GM06990 (cell line): ENCODE measurements at regions not wholly inside any gene's neighbourhood (a gene's known extent, or its start where the extent isn't known, plus 50 kb on each side); places are given as distances from the start of the nearest gene placed in this dataset.

Experiments
- DNase-seq: peaks from one replicate; pipeline ENCODE4 v3.0.0-alpha.2; 2011; ENCODE audit not compliant: insufficient read length; ENCODE audit errors: extremely low read depth
- H3K27me3 ChIP-seq: replicated peaks from 2 replicates; pipeline ENCODE4 v1.6.0; 2011; ENCODE audit warnings: low read length; ENCODE audit not compliant: control insufficient read depth, insufficient read depth
- H3K36me3 ChIP-seq: 2 replicates; pipeline ENCODE4 v1.5.1; 2011; ENCODE audit warnings: low read length; ENCODE audit not compliant: control insufficient read depth, insufficient read depth
- H3K4me3 ChIP-seq: replicated peaks from 2 replicates; pipeline ENCODE4 v1.5.1; 2011; ENCODE audit warnings: low read depth, mild to moderate bottlenecking, control low read depth, low read length
- TF ChIP-seq, protein P1 (sequence below): IDR thresholded peaks from 2 replicates; pipeline ENCODE4 v1.5.1; 2011; ENCODE audit warnings: low read length, control low read depth, mild to moderate bottlenecking, inconsistent platforms; ENCODE audit not compliant: insufficient read depth, poor library complexity, severe bottlenecking

DNA sequence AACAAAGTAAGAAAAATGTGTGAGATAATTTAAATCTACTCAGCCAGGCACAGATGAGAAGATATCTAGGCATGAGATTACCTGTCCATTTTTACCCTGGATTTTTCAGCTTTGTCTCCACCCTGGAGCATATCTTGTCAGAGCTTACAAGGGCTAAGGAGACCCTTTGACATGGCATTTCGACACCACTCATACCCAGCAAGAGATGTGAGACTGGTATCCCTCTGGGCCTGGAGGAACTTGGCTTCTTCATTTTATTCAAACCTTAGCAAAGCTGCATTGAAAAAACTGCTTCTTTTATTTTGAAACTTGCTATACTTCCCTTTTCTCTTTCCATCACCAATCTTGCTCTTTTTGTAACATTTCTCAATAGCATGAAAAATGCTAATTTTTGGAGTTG is 194.9 kb upstream of the HNMT start:
- no peak for DNase-seq
- H3K4me3 ChIP-seq, result no peak overlapping the region

DNA sequence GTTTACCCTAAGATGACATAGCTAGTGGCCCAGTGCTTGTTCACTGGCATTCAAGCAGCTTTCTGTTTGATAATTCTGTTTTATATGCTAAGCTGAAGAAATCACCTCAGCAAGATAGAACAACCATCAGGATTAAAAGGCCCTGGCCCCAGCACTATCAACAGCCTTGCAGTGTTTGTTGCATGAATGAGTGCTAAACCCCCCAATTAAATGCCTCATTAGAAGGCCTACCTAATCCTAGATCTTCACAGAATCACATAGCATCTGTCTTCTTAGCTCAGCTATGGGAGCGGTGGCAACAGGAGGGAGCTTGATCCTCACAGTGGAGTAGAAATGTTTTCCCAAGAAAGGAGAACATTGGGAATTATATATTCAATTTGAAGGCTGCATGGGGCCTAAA is 194.1 kb upstream of the HNMT start:
- DNase-seq, result no peak
- TF ChIP-seq, protein P1, sequence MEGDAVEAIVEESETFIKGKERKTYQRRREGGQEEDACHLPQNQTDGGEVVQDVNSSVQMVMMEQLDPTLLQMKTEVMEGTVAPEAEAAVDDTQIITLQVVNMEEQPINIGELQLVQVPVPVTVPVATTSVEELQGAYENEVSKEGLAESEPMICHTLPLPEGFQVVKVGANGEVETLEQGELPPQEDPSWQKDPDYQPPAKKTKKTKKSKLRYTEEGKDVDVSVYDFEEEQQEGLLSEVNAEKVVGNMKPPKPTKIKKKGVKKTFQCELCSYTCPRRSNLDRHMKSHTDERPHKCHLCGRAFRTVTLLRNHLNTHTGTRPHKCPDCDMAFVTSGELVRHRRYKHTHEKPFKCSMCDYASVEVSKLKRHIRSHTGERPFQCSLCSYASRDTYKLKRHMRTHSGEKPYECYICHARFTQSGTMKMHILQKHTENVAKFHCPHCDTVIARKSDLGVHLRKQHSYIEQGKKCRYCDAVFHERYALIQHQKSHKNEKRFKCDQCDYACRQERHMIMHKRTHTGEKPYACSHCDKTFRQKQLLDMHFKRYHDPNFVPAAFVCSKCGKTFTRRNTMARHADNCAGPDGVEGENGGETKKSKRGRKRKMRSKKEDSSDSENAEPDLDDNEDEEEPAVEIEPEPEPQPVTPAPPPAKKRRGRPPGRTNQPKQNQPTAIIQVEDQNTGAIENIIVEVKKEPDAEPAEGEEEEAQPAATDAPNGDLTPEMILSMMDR, result no peak
- Histone ChIP-seq H3K27me3 (no peaks in the 10 kb centered on the region), H3K36me3 (no peaks in the 10 kb centered on the region), H3K4me3 (no peak overlapping the region)

More for the DNA sequence above, 194.9 kb upstream of the HNMT start:
- TF ChIP-seq, protein P1, result no peak
- no peaks in the 10 kb centered on the region for H3K36me3 ChIP-seq
- no peaks in the 10 kb centered on the region for H3K27me3 ChIP-seq

- no peaks in the 10 kb centered on the region for H3K36me3 ChIP-seq
- no peak overlapping the region for H3K4me3 ChIP-seq
- TF ChIP-seq, protein P1, result no peak
- DNase-seq, result no peak
- H3K27me3 ChIP-seq, result no peaks in the 10 kb centered on the region
Observed at GRCh38 chr2:137771064-137771463, 193.2 kb upstream of the HNMT start.

DNA sequence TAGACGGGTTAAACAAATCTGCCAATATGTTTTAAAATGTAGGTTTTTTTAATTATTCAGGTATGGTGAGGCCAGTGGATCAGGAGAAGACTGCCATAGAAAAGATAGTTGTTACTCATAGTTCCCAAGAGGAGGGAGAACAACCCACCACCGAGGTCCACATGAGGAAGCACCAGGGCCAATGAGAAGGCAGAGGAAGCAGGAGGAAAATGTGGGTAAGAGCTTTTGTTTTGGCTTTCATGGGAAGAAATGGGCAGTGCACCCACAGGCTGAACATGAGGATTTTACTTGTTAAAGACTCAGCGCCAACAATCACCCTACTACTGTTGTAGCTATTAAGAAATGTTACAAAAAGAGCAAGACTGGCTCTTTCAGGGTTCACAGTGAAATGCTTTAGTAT is 191.8 kb upstream of the HNMT start:
- Histone ChIP-seq H3K36me3 (no peaks in the 10 kb centered on the region), H3K27me3 (no peaks in the 10 kb centered on the region), H3K4me3 (no peak overlapping the region)
- TF ChIP-seq, protein P1, result no peak
- no peak for DNase-seq

- no peak for DNase-seq
- Histone ChIP-seq H3K27me3 (no peaks in the 10 kb centered on the region), H3K4me3 (no peak overlapping the region), H3K36me3 (no peaks in the 10 kb centered on the region)
- TF ChIP-seq, protein P1, result no peak
Observed at GRCh38 chr2:137775529-137775928, 188.7 kb upstream of the HNMT start.

DNA sequence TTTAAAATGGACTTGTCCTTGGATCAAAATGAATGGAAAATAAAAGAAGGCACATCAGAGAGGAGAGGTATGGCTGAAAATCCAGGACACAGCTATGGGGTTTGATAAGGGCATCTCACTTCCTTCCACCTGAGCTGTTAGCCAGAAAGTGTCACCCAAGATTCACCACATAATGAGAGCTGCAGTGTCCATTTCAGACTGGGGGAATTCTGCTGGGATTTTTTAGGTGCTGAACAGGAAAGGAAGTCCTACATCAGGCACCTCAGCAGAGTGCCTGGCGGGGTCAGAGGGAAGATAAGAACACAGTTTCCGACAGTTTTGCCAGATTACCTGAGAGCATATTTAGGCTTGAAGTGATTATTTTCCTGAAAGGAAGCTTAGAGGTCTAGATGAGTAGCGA is 187.6 kb upstream of the HNMT start:
- no peaks in the 10 kb centered on the region for H3K36me3 ChIP-seq
- no peak for DNase-seq
- no peaks in the 10 kb centered on the region for H3K27me3 ChIP-seq
- TF ChIP-seq, protein P1, result no peak
- H3K4me3 ChIP-seq, result no peak overlapping the region
